Karpas-422 (cell line): ENCODE measurements at regions not wholly inside any gene's neighbourhood (a gene's known extent, or its start where the extent isn't known, plus 50 kb on each side); places are given as distances from the start of the nearest gene placed in this dataset.

Source experiments
- DNase-seq: peaks from one replicate; pipeline ENCODE4 v3.0.0-alpha.2; 2015
- H2AFZ ChIP-seq: fragments of 200-600 bp; sonication (generic); 2 replicates; pipeline ENCODE4 v1.6.1; 2014; ENCODE audit warnings: antibody characterized with exemption, low read length, mixed read lengths
- H3K27ac ChIP-seq: fragments of 200-600 bp; sonication (generic); 2 replicates; pipeline ENCODE4 v1.5.1; 2014; ENCODE audit warnings: mild to moderate bottlenecking, low read length, moderate library complexity
- H3K27me3 ChIP-seq: fragments of 200-600 bp; sonication (generic); 2 replicates; pipeline ENCODE4 v1.6.1; 2014; ENCODE audit warnings: low read length, mixed read lengths
- H3K36me3 ChIP-seq: fragments of 200-600 bp; sonication (generic); 2 replicates; pipeline ENCODE4 v1.6.1; 2014; ENCODE audit warnings: low read length, mixed read lengths; ENCODE audit not compliant: insufficient read depth
- H3K4me1 ChIP-seq: fragments of 200-600 bp; sonication (generic); 2 replicates; pipeline ENCODE4 v1.6.1; 2014; ENCODE audit warnings: mild to moderate bottlenecking, low read length, mixed read lengths
- H3K4me2 ChIP-seq: fragments of 200-600 bp; sonication (generic); 2 replicates; pipeline ENCODE4 v1.6.1; 2014; ENCODE audit warnings: low read length, low read depth, mild to moderate bottlenecking; ENCODE audit not compliant: poor library complexity, severe bottlenecking
- H3K4me3 ChIP-seq: fragments of 200-600 bp; sonication (generic); 2 replicates; pipeline ENCODE4 v1.5.1; 2014; ENCODE audit warnings: mild to moderate bottlenecking, antibody characterized with exemption, low read length, mixed read lengths
- H3K79me2 ChIP-seq: fragments of 200-600 bp; sonication (generic); 2 replicates; pipeline ENCODE4 v1.6.1; 2014; ENCODE audit warnings: mild to moderate bottlenecking, low read length, mixed read lengths
- H3K9ac ChIP-seq: fragments of 200-600 bp; sonication (generic); 2 replicates; pipeline ENCODE4 v1.6.0; 2014; ENCODE audit warnings: low read length
- H3K9me2 ChIP-seq: fragments of 200-600 bp; sonication (generic), shearing (Covaris generic); replicated peaks from 2 replicates; pipeline ENCODE4 v1.6.0; 2014; ENCODE audit warnings: mild to moderate bottlenecking, low read length, moderate library complexity; ENCODE audit not compliant: insufficient read depth
- H3K9me3 ChIP-seq: fragments of 300-700, 200-600 bp; sonication (generic); 2 replicates; pipeline ENCODE4 v1.6.1; 2014; ENCODE audit warnings: low read length, mixed read lengths
- H4K20me1 ChIP-seq: fragments of 200-600 bp; sonication (generic); 2 replicates; pipeline ENCODE4 v1.6.1; 2014; ENCODE audit warnings: mild to moderate bottlenecking, antibody characterized with exemption, low read length, low read depth; ENCODE audit not compliant: insufficient read depth

GRCh38 chr17:33500151-33500550 lies 207.1 kb upstream of the ASIC2 start:
- no peaks in the 10 kb centered on the region for H3K36me3 ChIP-seq
- H3K4me2 ChIP-seq: no peak overlapping the region
- H3K9ac ChIP-seq: no peak overlapping the region
- H3K9me2 ChIP-seq: no peaks in the 10 kb centered on the region
- no peak overlapping the region for H3K4me3 ChIP-seq
- no peaks in the 10 kb centered on the region for H3K4me1 ChIP-seq
- no peaks in the 10 kb centered on the region for H3K9me3 ChIP-seq
- H3K27ac ChIP-seq: no peak overlapping the region
- no peaks in the 10 kb centered on the region for H3K27me3 ChIP-seq
- H4K20me1 ChIP-seq: no peaks in the 10 kb centered on the region
- no peak for DNase-seq
- H2AFZ ChIP-seq: no peak overlapping the region
- no peaks in the 10 kb centered on the region for H3K79me2 ChIP-seq

- H3K9me3 ChIP-seq: no peaks in the 10 kb centered on the region
- no peak overlapping the region for H3K4me2 ChIP-seq
- no peaks in the 10 kb centered on the region for H3K36me3 ChIP-seq
- DNase-seq: no peak
- no peak overlapping the region for H3K27ac ChIP-seq
- H3K27me3 ChIP-seq: no peaks in the 10 kb centered on the region
- H2AFZ ChIP-seq: no peak overlapping the region
- no peaks in the 10 kb centered on the region for H3K79me2 ChIP-seq
- no peaks in the 10 kb centered on the region for H4K20me1 ChIP-seq
- H3K4me3 ChIP-seq: no peak overlapping the region
- no peaks in the 10 kb centered on the region for H3K9me2 ChIP-seq
- no peaks in the 10 kb centered on the region for H3K4me1 ChIP-seq
- no peak overlapping the region for H3K9ac ChIP-seq
Measured at GRCh38 chr17:33501185-33501584, 208.1 kb upstream of the ASIC2 start.

- Histone ChIP-seq H3K79me2 (no peaks in the 10 kb centered on the region), H3K9ac (no peak overlapping the region), H3K4me3 (no peak overlapping the region), H3K4me1 (no peaks in the 10 kb centered on the region), H3K9me2 (no peaks in the 10 kb centered on the region), H3K27me3 (no peaks in the 10 kb centered on the region), H2AFZ (no peak overlapping the region), H3K9me3 (no peaks in the 10 kb centered on the region), H3K27ac (no peak overlapping the region), H3K4me2 (no peak overlapping the region), H3K36me3 (no peaks in the 10 kb centered on the region), H4K20me1 (no peaks in the 10 kb centered on the region)
- DNase-seq: no peak
Measured at GRCh38 chr17:33504571-33504970, 211.5 kb upstream of the ASIC2 start.

- H3K27ac ChIP-seq: no peak overlapping the region
- H4K20me1 ChIP-seq: no peaks in the 10 kb centered on the region
- no peak overlapping the region for H3K4me3 ChIP-seq
- H3K4me1 ChIP-seq: no peaks in the 10 kb centered on the region
- no peaks in the 10 kb centered on the region for H3K9me2 ChIP-seq
- no peak overlapping the region for H2AFZ ChIP-seq
- no peaks in the 10 kb centered on the region for H3K79me2 ChIP-seq
- no peaks in the 10 kb centered on the region for H3K27me3 ChIP-seq
- no peak for DNase-seq
- no peaks in the 10 kb centered on the region for H3K9me3 ChIP-seq
- H3K36me3 ChIP-seq: no peaks in the 10 kb centered on the region
- no peak overlapping the region for H3K4me2 ChIP-seq
- no peak overlapping the region for H3K9ac ChIP-seq
Measured at GRCh38 chr17:33506889-33507650, 214.0 kb upstream of the ASIC2 start.

GRCh38 chr17:33508215-33508614 lies 215.1 kb upstream of the ASIC2 start:
- H3K4me2 ChIP-seq: no peak overlapping the region
- no peak overlapping the region for H2AFZ ChIP-seq
- no peaks in the 10 kb centered on the region for H3K36me3 ChIP-seq
- no peaks in the 10 kb centered on the region for H3K27me3 ChIP-seq
- H3K9me3 ChIP-seq: no peaks in the 10 kb centered on the region
- no peaks in the 10 kb centered on the region for H3K4me1 ChIP-seq
- no peak overlapping the region for H3K27ac ChIP-seq
- no peaks in the 10 kb centered on the region for H3K79me2 ChIP-seq
- no peak overlapping the region for H3K4me3 ChIP-seq
- no peaks in the 10 kb centered on the region for H4K20me1 ChIP-seq
- DNase-seq: no peak
- no peaks in the 10 kb centered on the region for H3K9me2 ChIP-seq
- H3K9ac ChIP-seq: no peak overlapping the region

- Histone ChIP-seq H3K9ac (no peak overlapping the region), H4K20me1 (no peaks in the 10 kb centered on the region)
Measured at GRCh38 chr17:33509331-33509730, 216.2 kb upstream of the ASIC2 start.

GRCh38 chr17:33511670-33512069 lies 218.6 kb upstream of the ASIC2 start:
- no peak overlapping the region for H3K4me2 ChIP-seq
- H2AFZ ChIP-seq: no peak overlapping the region
- H3K36me3 ChIP-seq: no peaks in the 10 kb centered on the region
- no peak overlapping the region for H3K4me3 ChIP-seq
- H3K9me3 ChIP-seq: no peaks in the 10 kb centered on the region
- no peak overlapping the region for H3K9ac ChIP-seq
- no peaks in the 10 kb centered on the region for H3K79me2 ChIP-seq
- DNase-seq: no peak
- no peaks in the 10 kb centered on the region for H4K20me1 ChIP-seq
- no peak overlapping the region for H3K27ac ChIP-seq
- no peaks in the 10 kb centered on the region for H3K4me1 ChIP-seq
- H3K9me2 ChIP-seq: no peaks in the 10 kb centered on the region
- no peaks in the 10 kb centered on the region for H3K27me3 ChIP-seq

More at GRCh38 chr17:33509331-33509730, 216.2 kb upstream of the ASIC2 start:
- no peak overlapping the region for H3K4me3 ChIP-seq
- DNase-seq: no peak
- H3K9me2 ChIP-seq: no peaks in the 10 kb centered on the region
- no peaks in the 10 kb centered on the region for H3K9me3 ChIP-seq
- no peaks in the 10 kb centered on the region for H3K4me1 ChIP-seq
- no peak overlapping the region for H2AFZ ChIP-seq
- no peak overlapping the region for H3K27ac ChIP-seq
- no peaks in the 10 kb centered on the region for H3K79me2 ChIP-seq
- H3K36me3 ChIP-seq: no peaks in the 10 kb centered on the region
- H3K4me2 ChIP-seq: no peak overlapping the region
- no peaks in the 10 kb centered on the region for H3K27me3 ChIP-seq

- DNase-seq: no peak
- no peaks in the 10 kb centered on the region for H3K79me2 ChIP-seq
- no peaks in the 10 kb centered on the region for H3K4me1 ChIP-seq
Measured at GRCh38 chr17:33512113-33512512, 219.0 kb upstream of the ASIC2 start.

More at GRCh38 chr17:33512113-33512512, 219.0 kb upstream of the ASIC2 start:
- no peak overlapping the region for H3K4me3 ChIP-seq
- H3K9me2 ChIP-seq: no peaks in the 10 kb centered on the region
- H3K27me3 ChIP-seq: no peaks in the 10 kb centered on the region
- no peak overlapping the region for H3K27ac ChIP-seq
- no peak overlapping the region for H3K9ac ChIP-seq
- no peak overlapping the region for H3K4me2 ChIP-seq
- no peaks in the 10 kb centered on the region for H3K36me3 ChIP-seq
- no peaks in the 10 kb centered on the region for H4K20me1 ChIP-seq
- H3K9me3 ChIP-seq: no peaks in the 10 kb centered on the region
- no peak overlapping the region for H2AFZ ChIP-seq
